ENCODE measurements at regions not wholly inside any gene's neighbourhood (a gene's known extent, or its start where the extent isn't known, plus 50 kb on each side); places are given as distances from the start of the nearest gene placed in this dataset.

DNA sequence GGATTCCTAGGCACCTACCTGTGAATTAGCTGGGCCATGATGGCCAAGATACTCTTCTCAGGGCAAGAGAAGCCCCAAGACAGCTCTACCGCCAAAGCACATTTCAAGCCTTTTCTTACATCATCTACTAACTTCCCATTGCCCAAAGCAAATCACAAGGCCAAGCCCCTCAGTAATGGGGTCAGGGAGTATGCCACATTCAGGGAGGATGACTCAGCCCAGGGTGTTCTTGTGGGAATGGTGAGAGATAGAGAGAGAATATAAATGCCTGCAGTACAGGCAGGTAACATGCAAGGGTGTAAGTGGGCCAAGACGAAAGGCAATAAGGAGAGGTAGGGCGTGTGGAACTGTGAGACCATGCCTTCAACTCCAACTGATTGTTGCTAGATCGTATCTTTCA lies 162.5 kb upstream of the ISX start:
- FAIRE-seq (no peak), ATAC-seq (no peak), DNase-seq (ENCODE audit: low spot score) (no peak)
- Histone ChIP-seq H2AFZ (ENCODE audit: low read length) (no peak overlapping the region), H3K27ac (ENCODE audit: extremely low read length, insufficient read depth, low read length) (no peak overlapping the region), H3K9ac (ENCODE audit: insufficient read depth, low read depth, low read length) (no peak overlapping the region), H3K27me3 (ENCODE audit: control insufficient read depth in 1 of 2, insufficient read depth in 2 of 2, low read length in 2 of 2) (no peaks in the 10 kb centered on the region), H3K36me3 (replicated peaks in 1 of 2; ENCODE audit: control insufficient read depth in 1 of 2, insufficient read depth in 2 of 2, low read length in 2 of 2) (no peaks in the 10 kb centered on the region), H3K4me2 (ENCODE audit: low read depth, low read length) (no peak overlapping the region), H4K20me1 (ENCODE audit: insufficient read depth, low read length) (no peaks in the 10 kb centered on the region), H3K4me1 (ENCODE audit: insufficient read depth, low read length) (no peaks in the 10 kb centered on the region), H3K79me2 (ENCODE audit: insufficient read depth, low read length) (no peaks in the 10 kb centered on the region), H3K4me3 (replicated peaks in 1 of 3; ENCODE audit: insufficient read depth in 1 of 3, low read depth in 2 of 3, low read length in 3 of 3) (no peak overlapping the region), H3K9me3 (ENCODE audit: low read length) (no peaks in the 10 kb centered on the region)
- intact Hi-C loops (cut with micrococcal nuclease; ENCODE audit: unreplicated experiment) (no loop called here), in situ Hi-C loops (cut with HindIII; ENCODE audit: extremely low pct_ligation_motif_present, low pct_unique_long_range_greater_than_20kb) (no loop called here)
- ChIA-PET POLR2A (no interaction called here), CTCF (ENCODE audit: low intra/inter-chr PET ratio, low total read pairs) (no interaction called here)
- WGBS (ENCODE audit: low lambda C conversion rate), result 12% methylated on average over 4 of the region's 4 CpGs
- no TSS peak for BruUV-seq (replicated peaks)
- TF ChIP-seq KDM5A (IDR thresholded peaks at IDR 0.05; ENCODE audit: borderline replicate concordance, low read length) (no peak), TRIM24 (CRISPR knock-in tag; IDR thresholded peaks at IDR 0.05) (no peak), ZNF124 (CRISPR knock-in tag; IDR thresholded peaks at IDR 0.05) (no peak), ZNF878 (CRISPR knock-in tag; IDR thresholded peaks at IDR 0.05) (no peak), JDP2 (CRISPR knock-in tag; IDR thresholded peaks at IDR 0.05; ENCODE audit: borderline replicate concordance) (no peak), ZNF263 (CRISPR knock-in tag; IDR thresholded peaks at IDR 0.05) (no peak), ZNF382 (CRISPR knock-in tag; IDR thresholded peaks at IDR 0.05; ENCODE audit: borderline replicate concordance) (no peak), SRSF9 (IDR thresholded peaks at IDR 0.05; ENCODE audit: borderline replicate concordance, insufficient read depth, low read depth, low read length, poor library complexity, severe bottlenecking) (no peak), FOXC1 (CRISPR knock-in tag; IDR thresholded peaks at IDR 0.05; ENCODE audit: borderline replicate concordance) (no peak), ZNF225 (CRISPR knock-in tag; IDR thresholded peaks at IDR 0.05) (no peak), ZNF549 (CRISPR knock-in tag; IDR thresholded peaks at IDR 0.05) (no peak), SOX13 (IDR thresholded peaks at IDR 0.05) (no peak), SOX13 (CRISPR knock-in tag; conservative IDR thresholded peaks at IDR 0.05 in 1 of 2, IDR thresholded peaks at IDR 0.05 in 1 of 2) (no peak), IRX3 (CRISPR knock-in tag; IDR thresholded peaks at IDR 0.05; ENCODE audit: borderline replicate concordance, low read depth) (no peak)
- TF ChIP-seq, protein P1, sequence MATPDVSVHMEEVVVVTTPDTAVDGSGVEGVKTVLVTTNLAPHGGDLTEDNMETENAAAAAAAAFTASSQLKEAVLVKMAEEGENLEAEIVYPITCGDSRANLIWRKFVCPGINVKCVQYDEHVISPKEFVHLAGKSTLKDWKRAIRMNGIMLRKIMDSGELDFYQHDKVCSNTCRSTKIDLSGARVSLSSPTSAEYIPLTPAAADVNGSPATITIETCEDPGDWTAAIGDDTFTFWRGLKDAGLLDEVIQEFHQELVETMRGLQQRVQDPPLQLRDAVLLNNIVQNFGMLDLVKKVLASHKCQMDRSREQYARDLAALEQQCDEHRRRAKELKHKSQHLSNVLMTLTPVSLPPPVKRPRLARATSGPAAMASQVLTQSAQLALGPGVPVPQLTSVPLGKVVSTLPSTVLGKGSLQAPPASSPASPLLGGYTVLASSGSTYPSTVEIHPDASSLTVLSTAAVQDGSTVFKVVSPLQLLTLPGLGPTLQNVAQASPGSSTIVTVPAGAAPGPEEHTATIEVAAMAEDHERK (CRISPR knock-in tag; IDR thresholded peaks at IDR 0.05; ENCODE audit: low read depth), result no peak
- TF ChIP-seq, protein P2, sequence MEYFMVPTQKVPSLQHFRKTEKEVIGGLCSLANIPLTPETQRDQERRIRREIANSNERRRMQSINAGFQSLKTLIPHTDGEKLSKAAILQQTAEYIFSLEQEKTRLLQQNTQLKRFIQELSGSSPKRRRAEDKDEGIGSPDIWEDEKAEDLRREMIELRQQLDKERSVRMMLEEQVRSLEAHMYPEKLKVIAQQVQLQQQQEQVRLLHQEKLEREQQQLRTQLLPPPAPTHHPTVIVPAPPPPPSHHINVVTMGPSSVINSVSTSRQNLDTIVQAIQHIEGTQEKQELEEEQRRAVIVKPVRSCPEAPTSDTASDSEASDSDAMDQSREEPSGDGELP (IDR thresholded peaks at IDR 0.05; ENCODE audit: borderline replicate concordance, low read depth), result no peak
- TF ChIP-seq, protein P3, sequence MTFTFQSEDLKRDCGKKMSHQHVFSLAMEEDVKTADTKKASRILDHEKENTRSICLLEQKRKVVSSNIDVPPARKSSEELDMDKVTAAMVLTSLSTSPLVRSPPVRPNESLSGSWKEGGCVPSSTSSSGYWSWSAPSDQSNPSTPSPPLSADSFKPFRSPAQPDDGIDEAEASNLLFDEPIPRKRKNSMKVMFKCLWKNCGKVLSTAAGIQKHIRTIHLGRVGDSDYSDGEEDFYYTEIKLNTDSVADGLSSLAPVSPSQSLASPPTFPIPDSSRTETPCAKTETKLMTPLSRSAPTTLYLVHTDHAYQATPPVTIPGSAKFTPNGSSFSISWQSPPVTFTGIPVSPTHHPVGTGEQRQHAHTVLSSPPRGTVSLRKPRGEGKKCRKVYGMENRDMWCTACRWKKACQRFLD (CRISPR knock-in tag; IDR thresholded peaks at IDR 0.05; ENCODE audit: borderline replicate concordance), result no peak
- TF ChIP-seq, protein P4, sequence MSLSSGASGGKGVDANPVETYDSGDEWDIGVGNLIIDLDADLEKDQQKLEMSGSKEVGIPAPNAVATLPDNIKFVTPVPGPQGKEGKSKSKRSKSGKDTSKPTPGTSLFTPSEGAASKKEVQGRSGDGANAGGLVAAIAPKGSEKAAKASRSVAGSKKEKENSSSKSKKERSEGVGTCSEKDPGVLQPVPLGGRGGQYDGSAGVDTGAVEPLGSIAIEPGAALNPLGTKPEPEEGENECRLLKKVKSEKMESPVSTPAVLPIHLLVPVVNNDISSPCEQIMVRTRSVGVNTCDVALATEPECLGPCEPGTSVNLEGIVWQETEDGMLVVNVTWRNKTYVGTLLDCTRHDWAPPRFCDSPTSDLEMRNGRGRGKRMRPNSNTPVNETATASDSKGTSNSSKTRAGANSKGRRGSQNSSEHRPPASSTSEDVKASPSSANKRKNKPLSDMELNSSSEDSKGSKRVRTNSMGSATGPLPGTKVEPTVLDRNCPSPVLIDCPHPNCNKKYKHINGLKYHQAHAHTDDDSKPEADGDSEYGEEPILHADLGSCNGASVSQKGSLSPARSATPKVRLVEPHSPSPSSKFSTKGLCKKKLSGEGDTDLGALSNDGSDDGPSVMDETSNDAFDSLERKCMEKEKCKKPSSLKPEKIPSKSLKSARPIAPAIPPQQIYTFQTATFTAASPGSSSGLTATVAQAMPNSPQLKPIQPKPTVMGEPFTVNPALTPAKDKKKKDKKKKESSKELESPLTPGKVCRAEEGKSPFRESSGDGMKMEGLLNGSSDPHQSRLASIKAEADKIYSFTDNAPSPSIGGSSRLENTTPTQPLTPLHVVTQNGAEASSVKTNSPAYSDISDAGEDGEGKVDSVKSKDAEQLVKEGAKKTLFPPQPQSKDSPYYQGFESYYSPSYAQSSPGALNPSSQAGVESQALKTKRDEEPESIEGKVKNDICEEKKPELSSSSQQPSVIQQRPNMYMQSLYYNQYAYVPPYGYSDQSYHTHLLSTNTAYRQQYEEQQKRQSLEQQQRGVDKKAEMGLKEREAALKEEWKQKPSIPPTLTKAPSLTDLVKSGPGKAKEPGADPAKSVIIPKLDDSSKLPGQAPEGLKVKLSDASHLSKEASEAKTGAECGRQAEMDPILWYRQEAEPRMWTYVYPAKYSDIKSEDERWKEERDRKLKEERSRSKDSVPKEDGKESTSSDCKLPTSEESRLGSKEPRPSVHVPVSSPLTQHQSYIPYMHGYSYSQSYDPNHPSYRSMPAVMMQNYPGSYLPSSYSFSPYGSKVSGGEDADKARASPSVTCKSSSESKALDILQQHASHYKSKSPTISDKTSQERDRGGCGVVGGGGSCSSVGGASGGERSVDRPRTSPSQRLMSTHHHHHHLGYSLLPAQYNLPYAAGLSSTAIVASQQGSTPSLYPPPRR (CRISPR knock-in tag; IDR thresholded peaks at IDR 0.05; ENCODE audit: borderline replicate concordance), result no peak

Data from HepG2 (cell line).